ENCODE measurements at regions not wholly inside any gene's neighbourhood (a gene's known extent, or its start where the extent isn't known, plus 50 kb on each side); places are given as distances from the start of the nearest gene placed in this dataset.
"Not testable (repeated sequence)": the region's sequence is repeated elsewhere in the genome, so short reads cannot be mapped to it uniquely, and the experiment has no call there.

DNA sequence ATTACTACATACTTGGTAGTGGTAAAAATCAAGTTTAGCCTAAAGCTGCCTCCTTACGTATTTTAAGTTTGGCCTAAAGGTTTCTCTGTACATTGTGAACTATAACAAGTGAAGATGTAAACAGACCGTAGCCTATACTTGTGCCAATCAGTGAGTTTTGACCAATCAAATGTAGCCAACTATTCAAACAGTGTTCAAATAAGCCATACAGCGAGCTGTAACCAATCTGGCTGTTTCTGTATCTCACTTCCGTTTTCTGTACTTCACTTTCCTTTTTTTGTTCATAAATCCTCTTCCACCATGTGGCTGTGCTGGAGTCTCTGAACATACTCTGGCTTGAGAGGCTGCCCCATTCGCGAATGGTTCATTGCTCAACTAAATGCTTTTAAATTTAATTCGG, 2504.6 kb downstream of the PCDH9 start:
- DNase-seq, result no peak

DNA sequence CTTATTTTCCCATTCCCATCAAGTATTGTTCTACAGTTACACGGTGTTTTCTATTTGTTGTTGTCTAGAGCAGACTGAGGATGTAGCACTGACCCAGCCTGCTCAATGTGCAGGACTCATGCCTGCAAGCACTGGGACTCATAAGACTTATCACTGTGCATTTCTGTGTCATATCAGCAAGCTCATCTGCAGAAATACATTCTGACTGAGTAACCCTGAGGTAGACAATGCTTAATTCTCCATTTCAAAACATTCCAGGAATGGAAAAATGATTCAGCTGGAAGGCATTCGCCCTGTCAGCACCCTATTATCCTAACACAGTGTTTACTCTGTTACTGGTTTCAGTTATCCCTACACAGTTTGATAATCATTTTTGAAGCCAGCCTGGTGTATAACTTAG, 2506.4 kb downstream of the PCDH9 start:
- DNase-seq, result no peak

DNA sequence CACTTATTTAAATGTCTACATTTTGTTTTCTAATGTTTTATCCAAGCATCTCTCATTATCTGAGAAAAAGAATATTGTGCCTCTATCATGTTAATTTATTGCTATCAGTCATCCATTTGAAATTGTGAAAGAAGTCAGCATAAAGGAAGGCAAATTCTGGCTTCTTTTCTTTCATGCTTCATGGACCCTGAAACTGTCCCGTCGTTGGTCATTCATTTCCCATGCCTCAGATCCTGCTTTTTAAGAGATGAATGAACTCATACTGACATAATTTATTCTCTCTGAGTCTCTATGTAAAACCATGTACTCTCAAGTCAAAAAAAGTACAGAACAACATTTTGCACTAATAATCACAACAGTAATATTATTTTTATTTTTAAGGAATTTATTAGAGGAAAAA, 2512.0 kb downstream of the PCDH9 start:
- DNase-seq, result no peak

GRCh38 chr13:64716936-64717335, 2513.2 kb downstream of the PCDH9 start:
- DNase-seq, result no peak

- no peak for DNase-seq
These were observed 2521.1 kb downstream of the PCDH9 start for GRCh38 chr13:64709079-64709478.

DNA sequence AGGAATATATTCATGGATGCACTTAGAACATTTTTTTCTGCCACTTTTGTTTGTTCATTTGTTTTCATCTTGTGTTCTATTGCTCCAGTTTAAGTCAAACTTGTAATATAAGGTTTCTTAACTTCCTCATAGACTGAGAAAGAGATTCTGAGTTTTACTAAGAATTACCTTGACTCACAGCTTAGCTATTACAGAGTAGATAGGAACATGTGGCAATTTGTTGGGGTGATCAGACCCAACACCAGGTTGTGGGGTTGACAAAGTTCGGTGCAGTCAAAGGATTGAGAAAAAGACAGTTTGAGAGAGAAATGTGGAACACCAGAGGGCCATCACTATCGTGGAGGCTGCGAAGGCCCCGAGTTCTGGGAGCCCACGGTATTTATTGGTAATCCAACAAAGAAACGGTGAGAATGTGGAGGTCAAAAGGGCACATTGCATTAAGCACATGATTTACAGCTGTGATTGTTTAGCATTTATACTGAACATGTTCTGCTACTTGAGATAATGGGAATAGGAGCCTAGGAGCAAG, 2526.0 kb downstream of the PCDH9 start:
- no peak for DNase-seq

- no peak for DNase-seq
These were observed 2532.9 kb downstream of the PCDH9 start for GRCh38 chr13:64697226-64697625.

GRCh38 chr13:64688893-64689677, 2541.1 kb downstream of the PCDH9 start:
- no peak for DNase-seq

- DNase-seq, result not testable (repeated sequence)
These were observed 2543.6 kb downstream of the PCDH9 start for GRCh38 chr13:64686536-64686935.

DNA sequence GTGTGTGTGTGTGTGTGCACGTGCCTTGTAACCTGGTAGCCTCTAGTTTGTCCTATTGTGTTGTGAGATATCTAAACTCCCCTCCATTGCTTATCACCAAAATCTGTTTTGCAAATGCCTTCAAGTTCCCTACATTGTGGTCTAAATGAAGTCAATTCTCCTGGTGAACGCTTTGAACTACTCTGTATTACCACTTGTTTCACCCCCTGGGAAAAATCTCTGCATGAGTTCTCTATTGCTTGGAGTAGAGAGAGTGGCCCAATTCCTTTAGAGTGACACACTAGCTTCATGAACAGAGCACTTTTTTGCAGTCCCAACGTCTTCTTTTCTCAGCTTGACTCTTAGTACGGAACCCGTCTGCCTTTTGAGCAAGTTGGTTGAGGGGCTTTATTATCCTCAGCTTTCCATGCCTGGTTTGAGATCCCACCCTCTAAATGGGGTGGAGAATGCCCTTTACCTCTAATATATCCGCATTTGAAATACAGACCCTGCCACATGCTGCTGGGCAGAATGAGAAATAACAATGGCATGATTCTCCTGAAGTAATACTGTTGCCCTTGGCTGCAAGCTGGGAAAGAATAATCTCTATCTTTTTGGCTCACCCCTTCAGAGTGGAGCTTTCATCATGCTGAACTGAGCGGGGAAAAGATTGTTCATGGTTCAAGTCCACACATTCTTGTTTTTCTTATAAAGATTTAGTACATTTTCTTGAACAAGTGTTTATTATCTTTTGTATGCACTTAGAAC, 2545.3 kb downstream of the PCDH9 start:
- no peak for DNase-seq

DNA sequence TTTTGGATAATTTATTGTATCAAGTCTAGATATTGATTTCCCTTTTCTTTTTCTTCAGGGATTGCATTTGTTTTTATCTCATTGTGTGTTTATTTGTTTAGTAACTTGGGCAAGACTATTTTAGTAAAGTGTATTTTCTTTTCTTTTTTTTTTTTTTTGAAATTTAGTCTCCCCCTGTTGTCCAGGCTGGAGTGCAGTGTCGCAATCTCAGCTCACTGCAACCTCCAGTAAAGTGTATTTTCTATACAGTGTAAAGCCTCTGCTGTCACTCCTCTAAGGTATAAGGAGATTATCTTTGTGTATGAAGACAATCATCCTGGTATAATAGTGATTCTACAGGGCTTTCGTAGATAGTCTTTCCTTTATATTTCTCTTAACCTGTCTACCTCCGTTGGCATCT, 2546.0 kb downstream of the PCDH9 start:
- no peak for DNase-seq

DNA sequence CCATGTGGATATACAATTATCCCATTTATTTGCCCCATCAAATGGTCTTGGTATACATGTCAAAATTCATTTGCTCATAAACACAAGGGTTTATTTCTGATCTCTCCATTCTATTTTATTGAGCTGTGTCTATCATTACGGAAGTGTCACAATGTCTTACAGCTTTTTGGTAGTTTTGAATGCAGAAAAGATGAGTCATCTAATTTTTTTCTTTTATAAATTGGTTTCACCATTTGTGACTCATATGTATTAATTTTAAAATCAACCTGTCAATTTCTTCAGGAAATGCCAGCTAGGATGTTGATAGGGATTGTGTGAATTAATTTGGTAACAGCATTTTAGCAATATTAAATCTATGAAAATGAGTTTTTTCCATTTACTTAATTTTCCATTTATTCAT, 2549.4 kb downstream of the PCDH9 start:
- no peak for DNase-seq

DNA sequence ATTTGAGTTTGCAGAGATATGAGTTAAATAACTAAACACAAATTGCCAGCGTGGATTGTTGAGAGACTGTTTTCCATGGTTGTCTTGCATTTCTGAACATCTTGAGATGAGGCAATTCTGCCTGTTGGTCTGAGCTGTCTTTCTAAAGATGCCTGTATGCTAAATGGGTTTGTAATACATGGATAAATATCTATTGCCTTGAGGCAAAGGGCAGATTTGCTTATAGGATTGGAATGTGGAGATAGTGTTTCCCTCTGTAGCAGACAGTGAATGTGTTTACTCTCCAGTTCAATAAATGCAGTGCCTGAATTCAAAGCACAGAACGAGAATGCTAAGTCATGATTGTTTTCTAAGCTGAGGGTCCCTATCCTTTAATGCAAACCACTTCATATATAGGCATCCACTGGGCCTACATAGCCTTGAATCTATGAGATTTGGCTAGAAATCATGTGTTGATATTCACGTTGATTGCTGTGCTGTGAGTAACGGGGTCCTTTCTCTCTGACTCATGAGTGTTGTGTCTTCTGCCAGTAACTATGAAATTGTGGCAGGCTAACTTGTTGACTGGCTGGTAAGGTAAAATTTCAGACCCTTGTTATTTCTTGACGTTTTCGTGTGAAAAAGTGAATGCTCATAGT, 2554.8 kb downstream of the PCDH9 start:
- DNase-seq, result no peak

- DNase-seq, result no peak
These were observed 2556.0 kb downstream of the PCDH9 start for GRCh38 chr13:64674126-64674525.

DNA sequence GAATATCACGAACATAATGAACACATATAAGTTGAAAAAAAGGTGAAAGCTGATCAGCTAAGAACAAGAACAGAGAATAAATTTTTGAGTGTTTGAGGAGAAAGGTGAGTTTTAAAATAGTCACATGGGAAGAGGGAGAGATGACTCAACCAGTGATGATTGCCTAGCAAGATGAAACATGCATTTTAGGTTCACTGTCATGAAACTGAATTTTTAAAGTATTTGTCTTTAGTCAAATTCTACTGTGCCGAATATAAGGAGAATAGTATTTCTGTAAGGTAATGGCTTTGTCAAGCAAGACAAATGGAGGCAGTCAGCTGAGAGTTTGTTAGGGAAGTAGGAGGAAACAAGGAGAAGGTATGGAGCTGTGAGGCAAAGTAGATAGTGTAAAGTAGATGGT, 2557.4 kb downstream of the PCDH9 start:
- no peak for DNase-seq

GRCh38 chr13:64662887-64663593, 2567.1 kb downstream of the PCDH9 start:
- no peak for DNase-seq

DNA sequence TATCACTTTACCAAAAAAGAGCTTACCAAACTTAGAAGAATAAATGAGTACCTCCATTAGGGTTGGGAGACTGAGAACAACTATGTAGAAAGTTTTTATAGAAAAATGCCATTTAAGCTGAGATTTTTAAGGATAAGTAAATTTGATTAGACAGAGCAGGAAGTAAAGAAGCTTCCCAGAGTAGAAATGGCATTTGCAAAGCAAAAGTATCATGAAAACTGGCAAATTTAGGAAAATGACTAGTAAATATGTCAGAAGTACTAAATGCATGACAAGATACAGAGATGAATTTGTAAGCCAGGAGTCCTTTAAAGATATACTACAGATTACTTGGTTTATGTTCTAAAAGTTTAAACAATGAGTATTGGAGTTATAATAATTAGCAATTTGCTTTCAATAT, 2581.8 kb downstream of the PCDH9 start:
- DNase-seq, result no peak

GRCh38 chr13:64643066-64643465, 2587.1 kb downstream of the PCDH9 start:
- no peak for DNase-seq

DNA sequence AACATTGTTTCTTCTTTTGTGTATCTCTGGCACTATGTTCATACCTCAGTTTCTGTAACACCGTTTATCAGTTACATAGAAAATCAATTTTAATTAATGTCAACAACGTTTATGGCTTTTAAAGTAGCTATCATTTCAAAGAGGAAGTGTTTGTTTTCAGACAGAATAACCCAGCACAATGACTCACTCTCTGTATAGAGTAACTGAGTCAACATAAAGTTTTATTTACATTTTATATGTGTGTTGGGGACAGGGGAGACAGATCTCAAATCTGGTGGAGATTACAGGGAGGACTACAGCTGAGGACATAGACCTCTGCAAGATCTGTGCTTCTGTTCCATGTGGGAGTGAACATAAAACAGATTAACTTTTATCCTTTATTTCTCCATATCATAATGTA, 2590.1 kb downstream of the PCDH9 start:
- DNase-seq, result no peak

DNA sequence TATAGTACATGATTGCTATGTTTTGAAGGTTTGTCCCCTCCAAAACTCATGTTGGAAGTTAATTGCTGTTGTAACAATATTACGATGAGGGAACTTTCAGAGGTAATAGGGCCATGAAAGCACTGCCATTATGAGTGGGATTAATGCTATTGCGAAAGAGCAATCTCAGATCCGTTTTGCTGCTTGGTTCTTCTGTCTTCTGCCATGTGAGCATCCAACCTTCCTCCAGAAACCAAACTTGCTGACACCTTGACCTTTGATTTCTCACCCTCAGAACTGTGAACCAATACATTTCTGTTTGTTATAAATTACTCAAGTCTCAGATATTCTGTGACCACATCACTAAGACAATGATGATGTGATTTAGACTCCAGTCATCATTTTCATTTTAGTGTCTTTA, 2590.9 kb downstream of the PCDH9 start:
- DNase-seq, result no peak

- DNase-seq, result no peak
These were observed 2596.2 kb downstream of the PCDH9 start for GRCh38 chr13:64633948-64634347.

- no peak for DNase-seq
These were observed 2602.5 kb downstream of the PCDH9 start for GRCh38 chr13:64627654-64628053.

DNA sequence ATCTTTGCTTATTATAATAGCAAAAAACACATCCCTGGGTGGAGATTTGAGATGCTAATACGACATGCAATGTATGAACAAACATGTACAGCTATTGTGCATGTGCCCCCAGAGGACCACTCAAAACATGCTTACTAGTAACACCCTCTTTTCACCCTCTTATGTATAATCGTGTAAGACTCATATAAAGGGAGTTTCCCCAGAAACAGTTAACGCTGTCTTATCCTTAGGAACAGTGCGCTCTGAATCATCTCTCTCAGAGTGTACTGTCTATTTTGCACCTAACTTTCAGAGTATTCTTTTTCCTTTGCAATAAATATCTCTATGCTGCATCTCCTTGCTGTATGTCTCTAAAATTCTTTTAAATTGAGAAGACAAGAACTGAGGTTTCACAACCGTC, 2604.0 kb downstream of the PCDH9 start:
- DNase-seq, result no peak
